CD4-positive, alpha-beta T cell treated with Interleukin-15 for 4 hours (primary cell): ENCODE measurements at regions not wholly inside any gene's neighbourhood (a gene's known extent, or its start where the extent isn't known, plus 50 kb on each side); places are given as distances from the start of the nearest gene placed in this dataset.
A peak's percentile ranks its signal among the peaks of the same experiment; 100 is the strongest.

Experiments
- DNase-seq: peaks from one replicate; pipeline ENCODE4 v3.0.0-alpha.2; 2020; ENCODE audit warnings: low spot score

DNA sequence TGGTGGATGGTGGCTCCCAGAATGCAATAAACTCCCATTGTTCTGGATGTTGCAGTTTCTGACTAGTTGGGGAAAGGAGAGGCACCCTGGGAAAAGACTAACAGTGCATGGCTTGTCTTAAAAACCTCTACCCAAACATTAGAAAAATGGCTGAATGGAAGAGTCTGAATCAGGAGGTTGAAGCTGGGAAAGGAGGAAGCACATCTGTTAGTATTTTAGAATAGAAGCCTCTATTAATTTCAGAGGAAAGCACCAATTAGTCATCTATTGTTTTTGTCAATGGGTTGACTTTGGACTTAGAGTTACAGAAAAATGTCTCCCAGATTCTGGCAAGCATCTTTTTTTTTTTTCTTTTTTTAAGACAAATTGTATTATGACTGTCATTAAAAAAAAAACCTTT lies 56.1 kb upstream of the ELMO1 start:
- DNase-seq = no peak

DNA sequence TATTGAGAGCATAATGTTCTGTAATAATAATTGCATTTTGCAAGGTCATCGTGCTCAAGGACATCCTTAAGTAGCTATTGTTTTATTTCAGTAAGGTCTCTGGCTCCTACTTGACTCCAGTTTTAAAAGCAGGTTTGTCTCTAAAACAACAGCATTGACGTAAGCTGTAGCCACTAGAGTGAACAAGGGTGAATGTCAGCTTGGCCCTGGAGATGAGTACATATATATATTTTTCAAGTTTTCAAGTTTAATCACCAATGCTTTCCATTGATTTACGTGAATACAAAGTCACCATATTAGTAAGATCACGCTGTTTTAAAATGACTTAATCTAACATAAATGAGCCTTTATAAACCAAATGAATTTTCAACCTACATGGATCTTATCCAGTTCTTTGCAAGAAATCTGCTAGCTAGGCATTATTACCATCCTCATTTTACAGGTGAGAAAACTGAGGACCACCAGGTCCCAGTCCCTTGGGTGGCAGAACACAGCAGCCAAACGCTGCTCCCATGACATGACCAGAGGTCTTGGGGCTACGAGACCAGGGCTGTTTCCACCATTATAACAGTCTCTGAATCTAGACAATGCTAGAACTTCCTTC lies 57.2 kb upstream of the ELMO1 start:
- no peak for DNase-seq

DNA sequence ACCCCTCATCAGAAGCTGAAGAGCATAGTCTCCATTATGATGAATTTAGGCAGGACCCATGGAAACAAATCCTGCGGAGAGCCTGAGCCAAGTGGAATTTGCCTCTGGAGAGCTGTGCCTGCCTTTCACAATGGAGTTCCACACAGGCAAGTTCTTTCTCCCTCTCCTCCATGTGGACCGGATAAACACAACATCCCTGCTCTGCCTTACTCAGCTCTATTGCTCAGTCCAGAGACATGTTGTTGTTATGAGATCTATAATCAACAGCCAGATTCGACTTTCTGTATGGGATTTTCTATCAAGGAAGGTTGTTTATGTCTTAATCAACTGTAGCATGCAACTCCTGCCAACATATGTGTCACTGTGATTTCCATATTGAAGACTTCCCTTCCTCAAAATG lies 59.5 kb upstream of the ELMO1 start:
- no peak for DNase-seq

DNA sequence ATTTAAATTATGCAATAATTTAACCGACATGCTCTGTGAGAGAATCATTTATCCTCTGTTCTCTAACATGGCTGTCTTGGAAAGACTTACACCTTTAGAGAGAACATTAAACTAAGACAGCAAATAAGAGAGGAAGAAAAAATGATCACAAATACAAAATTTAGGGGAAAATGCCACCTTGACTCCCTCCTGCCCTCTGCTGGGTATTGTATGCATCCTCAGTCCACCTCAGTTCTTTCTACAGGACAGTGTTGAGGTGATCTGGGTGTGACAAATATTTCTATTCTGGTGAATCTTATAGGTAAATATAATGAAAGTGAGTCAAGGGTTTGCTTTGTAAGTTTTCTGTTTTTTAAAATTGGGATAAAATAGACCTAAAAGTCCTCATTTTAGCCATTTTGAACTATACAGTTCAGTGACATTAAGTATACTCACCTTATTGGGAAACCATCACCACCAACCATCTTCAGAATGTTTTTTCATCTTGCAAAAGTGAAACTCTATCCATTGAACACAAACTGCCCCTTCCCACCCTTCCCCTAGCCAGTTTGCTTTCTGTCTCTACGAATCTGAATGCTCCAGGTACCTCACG lies 61.5 kb upstream of the ELMO1 start:
- DNase-seq = peak; percentile 22

DNA sequence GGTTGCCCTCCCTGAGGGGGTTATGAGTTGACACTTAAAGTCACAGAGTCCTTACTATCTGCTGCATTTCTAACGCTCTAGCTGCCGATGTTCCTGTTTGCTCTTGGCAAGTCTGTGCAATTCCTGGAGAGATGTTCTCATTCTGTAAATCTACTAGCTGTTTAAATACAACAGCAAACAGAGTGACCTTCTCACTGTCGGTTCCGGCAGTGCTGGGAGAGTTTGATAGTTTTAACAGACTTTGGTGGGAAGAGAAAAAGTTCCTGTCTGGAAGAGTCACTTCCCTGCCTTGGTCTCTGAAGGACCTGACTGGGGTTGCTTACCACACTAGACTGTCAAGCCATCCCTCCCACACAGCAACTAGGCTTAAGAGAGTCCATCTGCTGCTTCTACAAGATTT lies 63.3 kb upstream of the ELMO1 start:
- DNase-seq = no peak

DNA sequence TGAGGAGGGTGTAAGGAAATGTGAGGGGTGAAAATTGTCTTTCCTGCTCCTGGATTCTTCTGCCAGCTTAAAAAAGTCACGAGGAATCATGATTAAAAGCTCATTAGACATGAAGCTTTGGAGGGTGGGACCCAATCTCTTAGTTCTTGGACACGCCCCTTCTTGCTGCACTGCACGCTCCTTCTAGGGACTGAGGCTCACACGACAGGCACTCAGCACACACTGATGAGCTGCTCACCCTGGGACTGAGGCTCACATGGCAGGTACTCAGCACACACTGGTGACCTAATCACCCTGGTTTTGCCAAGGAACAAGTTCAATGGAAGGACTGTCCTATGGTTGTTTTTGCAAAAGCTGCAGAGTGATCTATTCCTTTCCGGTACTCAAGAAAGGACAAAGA lies 65.8 kb upstream of the ELMO1 start:
- DNase-seq = no peak

DNA sequence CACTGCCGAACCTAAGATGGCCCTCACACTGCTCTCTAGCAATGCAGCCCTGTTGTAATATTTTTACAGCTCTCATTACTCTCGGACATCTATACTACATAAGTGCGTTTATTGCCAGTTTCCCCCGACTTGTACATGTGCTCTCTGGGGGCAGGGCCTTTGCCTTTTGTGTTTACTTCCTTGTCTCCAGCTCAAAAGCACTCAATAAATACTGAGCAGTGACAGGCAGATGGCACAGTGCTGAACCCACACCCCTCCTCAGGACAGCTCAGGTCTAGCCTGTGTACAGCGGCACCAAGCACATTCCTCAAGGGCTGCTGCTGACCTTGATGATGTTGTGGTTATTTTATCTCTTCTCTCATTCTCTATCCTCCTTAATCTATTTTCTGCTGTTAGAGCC lies 68.0 kb upstream of the ELMO1 start:
- DNase-seq = no peak

DNA sequence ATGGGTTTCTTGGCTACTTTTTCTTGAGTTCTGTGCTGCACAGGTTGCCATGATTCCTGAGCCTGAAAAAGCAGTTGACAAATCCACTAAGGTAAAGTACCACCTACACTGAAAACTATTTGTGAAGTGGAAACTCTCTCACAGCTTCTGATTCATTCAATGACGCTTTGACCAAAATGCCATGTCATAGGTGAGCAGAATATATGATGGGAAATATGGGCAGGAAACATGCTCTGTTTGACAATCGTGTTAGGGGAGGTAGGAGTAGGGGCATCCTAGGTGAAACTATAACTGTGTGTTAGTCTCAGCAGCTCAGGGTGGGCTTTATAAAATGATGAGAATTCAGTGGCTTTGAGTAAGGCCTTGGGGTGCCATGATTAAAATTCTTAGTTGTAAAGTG lies 69.6 kb upstream of the ELMO1 start:
- DNase-seq = no peak

DNA sequence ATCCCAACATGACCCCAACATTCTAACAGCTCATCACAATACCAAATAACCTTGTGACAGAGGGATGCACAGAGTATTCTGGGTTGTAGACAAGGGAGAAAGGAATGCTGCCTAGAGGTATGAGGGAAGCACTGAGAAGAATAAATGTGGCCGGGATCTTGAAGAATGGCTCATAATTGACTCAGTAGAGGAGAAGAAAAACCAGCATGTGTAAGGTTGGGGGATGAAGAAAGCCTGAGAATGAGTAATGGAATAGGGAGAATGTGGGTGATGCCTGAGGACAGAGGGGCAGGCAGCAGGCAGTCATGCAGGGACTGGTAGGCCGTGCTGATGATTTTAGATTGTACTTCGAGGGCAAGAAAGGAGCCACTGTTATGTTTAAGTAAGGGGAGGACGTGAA lies 75.4 kb upstream of the ELMO1 start:
- no peak for DNase-seq

DNA sequence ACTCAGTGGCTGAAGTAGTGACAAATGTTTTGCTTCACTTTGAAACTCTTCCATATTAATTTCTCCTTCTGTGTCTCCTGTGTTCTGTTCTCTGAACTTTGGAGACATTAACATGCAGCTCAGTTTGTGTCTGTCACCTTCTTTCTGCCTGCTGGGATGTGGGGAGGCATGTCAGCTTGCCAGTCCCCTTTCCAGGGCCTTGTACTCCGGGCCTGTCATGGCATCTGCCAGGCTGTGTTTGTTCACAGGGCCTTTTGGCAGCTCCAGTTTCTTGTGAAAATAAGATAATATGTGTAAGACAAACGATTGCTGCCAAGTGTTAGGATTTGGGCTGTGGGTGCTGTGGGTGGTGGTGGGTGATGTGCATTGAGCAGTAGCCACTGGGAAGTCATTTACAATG lies 76.1 kb upstream of the ELMO1 start:
- DNase-seq = no peak

DNA sequence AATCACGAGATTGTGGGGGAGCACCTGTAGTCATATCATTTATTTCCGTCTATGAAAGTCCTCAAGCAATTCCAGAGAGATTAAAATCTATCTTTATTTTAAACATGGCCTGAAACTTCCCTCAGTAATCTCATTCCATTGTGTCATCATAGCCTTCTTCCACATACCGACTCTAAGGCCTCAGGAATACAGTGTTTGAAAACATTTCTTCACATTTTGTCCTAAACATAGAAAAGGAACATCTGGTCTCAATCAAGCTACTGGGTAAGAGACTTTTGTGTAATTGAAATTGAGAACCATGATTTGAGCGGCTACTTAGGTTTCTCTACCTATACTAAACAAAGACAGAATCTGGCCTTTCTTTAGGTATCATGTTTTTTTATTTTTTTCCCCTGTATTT lies 78.0 kb upstream of the ELMO1 start:
- DNase-seq = no peak

DNA sequence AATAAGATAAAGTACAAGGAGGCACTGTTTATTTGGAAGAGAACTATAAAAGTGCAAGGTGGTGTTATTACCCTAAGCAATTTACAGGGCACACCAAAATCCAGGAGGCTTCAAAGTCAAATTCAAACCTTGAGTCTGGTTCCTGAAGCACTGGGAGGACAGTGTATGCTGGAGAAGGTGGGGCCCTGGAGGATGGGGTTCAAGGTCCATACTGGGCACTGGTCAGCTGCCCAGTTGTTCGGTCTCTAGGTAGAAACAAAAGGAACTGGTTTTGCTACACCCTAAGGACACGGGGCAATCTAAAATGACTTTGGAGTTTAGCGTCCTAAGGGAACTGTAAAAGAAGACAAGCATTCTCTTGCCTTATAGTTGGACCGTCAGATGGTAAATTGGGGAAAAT lies 78.4 kb upstream of the ELMO1 start:
- DNase-seq = no peak

DNA sequence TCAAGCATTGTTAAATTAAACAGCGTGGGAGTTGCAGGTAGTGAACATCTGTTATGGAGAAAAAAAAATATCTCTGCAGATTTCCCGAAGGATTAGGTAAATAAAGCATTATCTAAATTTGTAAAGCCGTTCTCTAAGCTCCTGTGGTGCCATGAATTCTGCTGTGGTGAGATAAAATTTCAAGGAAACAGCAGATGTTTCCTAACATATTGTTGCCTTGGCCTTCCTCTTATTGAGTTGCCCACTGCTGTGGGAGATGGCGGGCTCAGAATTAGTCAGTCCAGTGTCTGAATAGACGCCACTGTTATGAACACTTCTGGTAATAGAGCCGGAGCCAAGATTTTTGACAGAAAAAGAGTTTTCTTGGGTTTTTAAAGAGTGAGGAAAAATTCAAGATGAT lies 82.6 kb upstream of the ELMO1 start:
- DNase-seq = no peak

DNA sequence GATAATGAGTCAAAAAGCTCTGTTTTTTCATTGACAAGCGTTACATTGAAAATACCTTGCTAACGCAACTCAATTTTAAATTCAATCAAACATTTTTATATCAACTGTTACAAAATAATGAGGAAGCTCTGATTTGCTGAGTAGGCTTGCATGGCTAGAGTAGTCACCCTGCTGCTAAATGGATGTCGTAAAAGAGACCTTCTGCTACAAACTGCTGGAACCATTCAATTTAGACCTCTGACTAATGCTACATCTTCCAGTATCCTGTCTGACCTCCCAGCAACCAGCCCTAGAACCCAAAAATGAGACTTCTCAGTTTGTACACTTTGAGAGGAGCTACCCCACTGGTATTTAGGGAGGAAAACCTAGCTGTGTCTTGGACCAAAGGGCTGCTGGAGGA lies 84.0 kb upstream of the ELMO1 start:
- no peak for DNase-seq

DNA sequence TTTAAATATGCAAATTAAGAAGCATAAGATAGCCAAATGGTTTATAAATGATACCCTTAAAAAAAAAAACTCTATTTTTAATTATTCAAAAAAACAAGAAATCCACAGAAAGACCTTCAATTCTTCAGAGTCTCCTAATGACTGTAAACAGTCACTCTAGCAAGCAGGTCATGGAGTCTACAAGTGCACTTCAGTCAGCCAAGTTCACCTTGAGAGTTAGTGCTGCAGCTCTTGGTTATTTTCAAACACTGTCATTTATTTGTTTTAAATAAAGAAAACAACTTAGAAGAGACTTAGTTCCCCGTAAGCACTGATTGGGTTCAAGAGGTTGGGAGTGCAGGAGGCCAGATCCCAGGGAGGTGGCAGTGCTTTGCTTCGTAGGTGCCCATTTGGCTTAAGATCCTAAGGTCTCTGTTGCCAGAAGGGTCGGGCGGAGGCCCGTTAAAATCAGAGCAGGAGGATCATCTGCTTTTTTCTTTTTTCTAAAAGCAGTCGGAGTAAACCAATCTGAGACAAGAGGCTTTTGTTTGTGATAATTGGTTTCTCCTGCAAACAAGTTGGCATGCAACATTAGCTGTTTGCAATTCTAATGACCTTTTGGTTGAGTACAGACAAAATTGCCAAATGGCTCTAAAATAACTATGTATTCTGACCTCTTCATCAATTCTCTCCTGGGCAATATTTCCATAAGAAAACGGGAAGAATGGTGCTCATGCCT lies 86.4 kb upstream of the ELMO1 start:
- no peak for DNase-seq

DNA sequence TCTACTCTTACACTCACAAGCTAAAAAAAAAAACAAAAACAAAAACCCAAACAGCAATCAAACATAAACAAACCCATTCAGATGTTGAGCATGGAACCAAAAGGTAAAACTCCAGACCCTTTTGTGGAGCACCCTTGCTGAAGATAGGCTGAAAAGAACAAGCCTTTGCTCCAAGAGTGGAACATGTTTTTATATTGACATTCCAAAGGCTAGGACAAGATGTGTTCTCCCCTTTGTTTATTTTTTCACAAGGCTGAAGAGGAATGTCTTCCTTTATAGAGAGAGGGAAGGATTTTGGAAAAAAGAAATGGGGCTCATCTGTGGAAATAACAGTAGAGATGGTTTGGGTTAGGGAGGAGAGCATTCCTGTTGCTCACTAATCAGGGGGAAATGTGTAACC lies 87.2 kb upstream of the ELMO1 start:
- DNase-seq = no peak

DNA sequence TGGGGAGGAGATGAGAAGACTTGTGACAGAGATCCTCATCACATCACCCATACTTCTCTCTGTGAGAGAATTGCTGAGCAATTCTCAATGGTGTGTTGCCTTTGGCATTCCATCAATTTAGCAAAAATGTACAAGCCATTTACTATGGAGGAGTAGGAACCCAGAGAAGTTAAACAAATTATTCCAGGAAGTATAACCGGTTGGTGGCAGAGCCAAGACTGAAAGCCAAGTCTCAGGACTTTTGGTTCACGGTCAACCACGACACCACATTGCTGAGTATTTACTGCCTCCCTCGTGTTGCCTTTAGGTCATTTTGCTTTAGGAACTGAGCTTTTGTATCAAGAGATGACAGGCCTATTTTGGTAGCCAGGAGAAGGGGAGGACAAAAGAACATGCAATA lies 88.0 kb upstream of the ELMO1 start:
- DNase-seq = no peak

DNA sequence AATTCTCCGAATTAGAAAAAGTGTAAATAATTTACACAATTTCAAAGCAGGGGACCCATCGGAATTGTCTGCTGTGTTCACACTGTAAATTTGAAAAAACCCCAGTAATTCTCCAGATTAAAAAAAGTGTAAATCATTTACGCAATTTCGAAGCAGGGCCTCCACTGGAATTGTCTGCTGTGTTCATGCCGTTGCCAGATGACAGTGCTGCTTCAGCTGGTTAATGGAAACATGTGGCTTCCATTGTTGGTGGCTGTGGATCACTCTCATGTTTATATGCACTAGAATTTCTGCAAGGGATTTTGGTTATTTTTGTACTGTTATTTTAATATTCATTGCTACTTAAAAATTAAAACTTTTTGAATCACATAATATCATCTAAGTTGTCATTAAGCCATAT lies 88.8 kb upstream of the ELMO1 start:
- DNase-seq = no peak

DNA sequence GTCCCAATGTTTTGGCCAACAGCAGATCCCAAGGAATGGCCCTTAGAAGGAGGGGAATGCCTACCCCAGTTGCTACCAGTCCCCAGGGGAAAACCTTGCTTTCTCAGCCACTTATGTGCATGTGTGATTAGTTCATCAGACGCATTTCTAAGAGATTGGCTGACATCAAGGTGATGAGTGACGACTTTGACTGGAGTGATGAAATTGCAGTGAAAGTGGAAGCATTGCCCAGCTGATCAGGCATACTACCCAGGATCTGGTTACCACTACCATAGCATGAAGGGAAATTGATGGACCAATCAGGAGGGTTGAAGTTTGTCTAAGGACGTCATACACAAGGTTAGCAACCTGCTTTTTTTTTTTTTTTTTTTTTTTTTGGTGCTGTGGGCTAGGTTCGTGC lies 90.3 kb upstream of the ELMO1 start:
- DNase-seq = no peak

DNA sequence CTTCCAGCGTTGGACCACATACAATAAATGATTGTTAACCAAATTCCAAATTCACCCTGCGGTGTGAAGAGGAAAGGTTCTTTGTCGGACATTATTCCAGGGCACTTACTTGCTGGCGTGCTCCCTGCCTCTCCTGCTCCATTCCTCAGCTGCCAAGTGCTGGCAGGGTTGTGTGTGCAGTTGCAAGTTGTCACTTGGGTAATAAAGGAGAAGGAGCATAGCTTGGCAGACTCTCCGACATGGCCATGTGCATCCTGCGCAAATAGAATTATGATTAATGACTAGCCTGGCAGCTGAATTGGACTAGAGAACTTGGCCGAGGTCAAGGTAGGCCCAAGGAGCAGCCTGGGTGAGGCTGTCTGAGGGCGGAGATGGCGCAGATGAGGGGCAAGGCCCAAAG lies 92.3 kb upstream of the ELMO1 start:
- DNase-seq = no peak

DNA sequence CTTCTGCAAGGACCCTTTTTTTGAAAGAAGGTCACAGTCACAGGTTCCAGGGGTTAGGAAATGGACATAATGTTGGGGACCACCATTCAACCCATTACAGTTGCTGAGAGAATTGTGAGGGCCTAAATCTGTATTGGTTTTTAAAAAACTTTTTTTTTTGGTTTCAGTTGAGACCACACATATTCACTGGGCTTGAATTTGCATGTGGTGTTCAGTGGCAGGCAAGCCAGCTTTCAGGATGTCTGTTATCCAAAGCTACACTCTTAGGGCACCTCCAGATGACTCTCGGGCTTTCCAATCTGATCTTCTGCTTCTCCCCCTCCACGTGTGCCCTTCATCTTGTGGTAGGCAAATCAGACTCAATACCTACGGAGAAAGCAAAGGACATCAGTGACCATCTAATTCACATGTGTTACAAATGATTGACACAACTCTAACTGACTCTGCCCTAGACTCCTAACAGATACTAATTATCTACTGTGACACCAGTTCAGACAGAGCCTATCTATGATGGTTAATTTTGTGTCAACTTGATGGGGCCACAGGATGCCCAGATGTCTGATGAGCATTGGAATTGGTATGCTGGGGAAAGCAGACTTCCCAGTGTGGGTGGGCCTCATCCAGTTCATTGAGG lies 93.3 kb upstream of the ELMO1 start:
- no peak for DNase-seq

DNA sequence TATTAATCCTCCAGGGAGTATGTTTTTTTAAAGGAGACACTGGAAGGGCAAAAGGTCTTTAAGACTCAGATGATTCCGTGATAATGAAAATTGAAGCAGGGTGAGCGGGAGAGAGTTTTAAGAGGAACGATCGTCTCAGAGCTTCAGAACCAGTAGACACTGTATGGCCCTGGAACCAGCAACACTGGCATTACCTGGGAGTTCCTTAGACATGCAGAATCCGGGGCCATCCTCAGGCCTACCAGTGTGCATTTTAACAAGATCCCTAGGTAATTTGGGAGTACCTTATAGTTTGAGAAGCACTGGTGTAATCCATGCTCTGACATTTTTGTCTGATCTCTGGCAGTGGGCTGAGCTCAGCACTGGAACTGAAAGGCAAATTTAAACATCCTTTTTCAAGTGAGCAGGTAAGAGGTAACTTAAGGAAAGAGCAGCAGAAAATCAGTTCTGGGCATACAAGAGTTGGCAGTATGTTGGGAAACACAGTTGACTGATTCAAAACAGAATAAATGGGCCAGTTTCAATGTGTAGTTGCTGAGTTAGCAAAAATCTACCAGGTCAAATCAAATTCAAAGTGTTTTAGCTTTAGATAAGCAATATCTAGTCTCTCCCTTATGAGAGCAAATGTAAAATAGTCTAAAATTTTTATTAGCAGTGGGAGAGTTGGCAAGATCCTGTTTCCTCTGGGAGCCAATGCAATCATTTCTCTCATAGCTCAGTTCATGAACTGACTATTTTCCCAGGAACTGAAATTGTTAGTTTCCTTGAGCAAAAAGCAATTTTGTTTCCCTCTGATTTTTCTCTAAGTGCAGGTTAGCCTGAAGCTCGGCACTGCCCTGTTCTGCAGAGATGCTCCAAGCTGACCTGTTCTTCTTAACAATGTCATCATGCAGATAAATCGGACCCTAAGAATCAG lies 97.2 kb upstream of the ELMO1 start:
- no peak for DNase-seq
